SK-MEL-5 (cell line): ENCODE measurements at regions not wholly inside any gene's neighbourhood (a gene's known extent, or its start where the extent isn't known, plus 50 kb on each side); places are given as distances from the start of the nearest gene placed in this dataset.
"Not testable (repeated sequence)": the region's sequence is repeated elsewhere in the genome, so short reads cannot be mapped to it uniquely, and the experiment has no call there.

Experiments used
- DNase-seq: peaks from one replicate; pipeline ENCODE4 v3.0.0-alpha.2; 2016; ENCODE audit warnings: low read depth, low spot score
- in situ Hi-C: cut with HindIII; loops from 2 replicates; pipeline ENCODE4 v1.10.0; 2016; ENCODE audit warnings: low sequenced_read_pairs, high pct_unique_total_duplicates, low pct_unique_long_range_greater_than_20kb

DNA sequence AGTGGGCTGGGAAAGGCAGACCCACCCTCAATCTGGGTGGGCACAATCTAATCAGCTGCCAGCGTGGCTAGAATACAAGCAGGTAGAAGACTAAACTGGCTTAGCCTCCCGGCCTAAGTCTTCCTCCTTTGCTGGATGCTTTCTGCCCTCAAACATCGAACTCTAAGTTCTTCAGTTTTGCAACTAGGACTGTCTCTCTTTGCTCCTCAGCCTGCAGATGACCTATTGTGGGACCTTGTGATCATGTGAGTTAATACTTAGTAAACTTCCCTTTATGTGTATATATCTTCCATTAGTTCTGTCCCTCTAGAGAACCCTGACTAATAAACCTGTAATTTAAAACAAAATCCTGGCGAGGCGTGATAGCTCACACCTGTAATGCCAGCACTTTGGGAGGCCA, 51.8 kb upstream of the SLC39A8 start:
- in situ Hi-C loops, DNase-seq: not testable (repeated sequence)

- no peak for DNase-seq
- in situ Hi-C loops, result no loop called here
Measured at GRCh38 chr4:102399021-102399420, 53.7 kb upstream of the SLC39A8 start.

DNA sequence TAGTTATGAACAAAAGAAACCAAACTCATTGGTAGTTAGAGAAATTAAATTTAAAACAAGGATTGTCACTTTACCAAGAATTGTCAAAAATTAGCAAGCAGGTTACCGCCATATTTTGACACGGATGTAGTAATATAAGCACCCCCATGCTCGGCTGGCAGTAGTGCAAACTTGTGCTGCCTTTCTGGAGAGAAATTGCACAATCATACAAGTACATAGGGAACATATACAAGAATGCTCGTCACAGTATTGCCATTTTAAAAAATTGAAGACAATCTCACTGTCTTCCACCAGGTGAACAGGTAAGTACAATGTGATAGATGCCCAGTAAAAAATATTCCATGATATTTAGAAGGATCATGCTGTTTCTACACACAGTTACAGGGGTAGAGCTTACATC, 55.6 kb upstream of the SLC39A8 start:
- DNase-seq, result no peak
- in situ Hi-C loops, result no loop called here

DNA sequence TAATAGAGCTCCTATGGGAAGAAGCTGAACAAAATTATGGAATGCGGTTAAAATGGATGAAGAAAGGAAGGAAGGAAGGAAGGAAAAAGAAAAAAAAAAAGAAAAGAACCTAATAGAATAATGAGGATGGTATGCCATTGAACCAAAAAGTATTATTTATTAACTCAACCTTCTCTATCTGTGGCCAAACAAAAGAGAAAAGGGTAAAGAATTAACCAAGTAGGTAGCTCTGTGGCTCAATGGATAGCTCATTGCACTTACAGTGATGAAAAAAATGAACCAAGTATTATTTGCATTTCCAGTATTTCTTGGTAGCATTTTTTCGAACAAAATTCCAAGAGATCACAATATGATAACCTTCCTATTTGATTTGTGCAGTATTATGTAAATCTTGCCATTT, 56.9 kb upstream of the SLC39A8 start:
- in situ Hi-C loops, result no loop called here

GRCh38 chr4:102403116-102403515, 57.8 kb upstream of the SLC39A8 start:
- in situ Hi-C loops, result no loop called here
- no peak for DNase-seq

More for the DNA sequence above, 56.9 kb upstream of the SLC39A8 start:
- no peak for DNase-seq

DNA sequence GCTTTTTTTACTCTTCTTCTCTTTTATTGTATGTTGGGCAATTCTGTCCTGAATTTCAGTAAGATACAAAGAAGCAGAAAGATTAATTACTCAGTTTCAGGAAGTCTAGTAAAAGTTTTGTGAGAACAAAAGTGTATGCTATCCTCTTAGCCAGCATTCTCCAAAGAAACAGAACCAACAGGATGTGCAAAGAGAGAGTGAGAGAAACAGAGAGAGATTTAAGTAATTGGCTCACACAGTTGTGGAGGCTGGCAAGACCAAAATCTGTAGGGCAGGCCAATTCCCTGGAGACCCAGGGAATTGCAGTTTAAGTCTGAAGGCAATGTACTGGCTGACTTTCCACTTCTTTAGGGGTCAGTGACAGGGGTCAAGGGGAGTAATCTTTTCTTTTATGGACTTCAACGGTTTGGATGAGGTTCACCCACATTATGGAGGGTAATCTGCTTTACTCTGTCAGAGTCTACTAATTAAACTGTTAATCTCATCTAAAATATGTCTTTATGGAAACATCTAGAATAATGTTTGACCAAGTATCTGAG, 59.2 kb upstream of the SLC39A8 start:
- no peak for DNase-seq
- in situ Hi-C loops, result no loop called here

DNA sequence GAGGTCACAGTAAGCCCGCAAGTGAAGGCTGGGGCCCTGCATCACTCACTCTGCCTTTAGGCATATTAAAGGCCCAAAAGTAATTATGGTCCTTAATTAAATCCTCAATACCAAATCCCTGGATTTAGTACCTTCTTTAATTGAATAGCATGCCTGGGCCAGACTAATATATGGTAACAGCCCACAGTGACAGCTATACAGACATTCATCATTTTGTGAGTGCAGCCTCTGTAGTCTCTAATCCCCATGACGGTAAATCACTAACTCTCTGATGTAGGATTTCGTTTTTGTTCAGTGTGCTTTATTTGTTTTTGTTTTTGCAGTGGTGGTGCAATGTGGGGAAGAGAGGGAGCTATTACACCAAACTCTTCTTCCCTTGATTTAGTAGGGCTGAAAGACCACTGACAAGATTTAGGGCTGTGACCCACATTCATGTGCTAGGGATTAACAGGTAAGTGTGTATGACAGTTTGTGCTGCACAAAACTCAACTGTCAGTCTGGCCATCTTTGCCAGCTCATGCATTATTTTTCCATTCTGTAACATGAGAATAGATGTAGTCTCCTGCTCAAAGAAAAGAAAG, 60.6 kb upstream of the SLC39A8 start:
- no peak for DNase-seq
- in situ Hi-C loops, result no loop called here

DNA sequence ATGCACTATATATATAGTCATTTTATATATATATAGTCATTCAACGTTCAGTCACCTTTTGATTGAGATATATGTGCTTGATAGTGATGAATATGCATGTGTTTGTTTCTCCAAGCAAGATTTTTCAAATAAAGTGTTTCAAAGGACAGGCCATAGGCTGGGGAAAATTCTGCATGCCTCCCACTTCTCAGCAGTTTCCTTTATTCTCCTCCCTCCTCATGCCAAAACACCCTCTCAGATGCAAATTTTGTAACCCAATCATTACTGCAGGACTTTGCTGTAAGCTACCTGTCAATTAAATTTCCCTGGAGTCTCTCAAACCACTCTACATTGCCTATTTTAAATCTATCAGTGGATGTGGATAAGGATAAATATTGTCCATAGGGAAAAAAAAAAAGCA, 65.6 kb upstream of the SLC39A8 start:
- in situ Hi-C loops, DNase-seq: not testable (repeated sequence)

GRCh38 chr4:102411408-102411807, 66.1 kb upstream of the SLC39A8 start:
- DNase-seq, result no peak
- in situ Hi-C loops, result no loop called here

DNA sequence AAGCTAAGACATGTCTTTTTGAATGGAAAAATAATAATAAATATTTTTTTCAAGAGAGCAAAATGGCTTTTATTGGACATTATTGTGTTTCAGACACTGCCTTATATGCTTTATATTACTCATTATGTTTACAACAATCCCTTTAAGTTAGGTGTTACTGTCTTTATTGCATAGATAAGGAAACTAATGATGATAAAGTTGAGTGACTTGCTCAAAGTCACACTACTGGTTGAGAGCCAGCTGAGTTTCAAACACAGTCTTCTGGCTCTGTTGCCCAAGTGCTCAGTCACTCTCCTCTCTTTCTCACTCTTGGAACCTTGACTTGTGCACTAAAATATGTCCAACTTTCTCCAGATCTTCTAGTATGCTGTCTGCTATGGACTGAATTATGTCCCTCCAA, 71.5 kb upstream of the SLC39A8 start:
- DNase-seq, result no peak
- in situ Hi-C loops, result no loop called here

GRCh38 chr4:102420563-102421398, 75.5 kb upstream of the SLC39A8 start:
- in situ Hi-C loops, result no loop called here
- DNase-seq, result peak; percentile 49

DNA sequence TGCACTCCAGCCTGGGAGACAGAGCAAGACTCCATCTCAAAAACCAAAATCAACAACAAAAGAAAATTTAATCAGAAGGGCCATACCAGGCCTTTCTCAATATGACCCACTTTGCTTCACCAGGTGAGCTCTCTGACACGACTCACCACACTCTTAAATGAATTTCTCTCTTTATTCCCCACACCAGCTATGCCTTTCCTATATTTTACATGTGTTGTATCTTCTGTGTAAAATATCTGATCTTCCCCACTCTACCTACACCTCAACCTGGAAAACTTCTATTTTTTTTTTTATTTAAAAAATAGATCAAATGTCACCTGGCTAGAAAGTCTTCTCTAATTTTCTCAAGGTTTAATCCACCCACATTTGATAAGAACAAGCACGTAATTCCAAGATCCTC, 77.6 kb upstream of the SLC39A8 start:
- DNase-seq, result no peak
- in situ Hi-C loops, result no loop called here

DNA sequence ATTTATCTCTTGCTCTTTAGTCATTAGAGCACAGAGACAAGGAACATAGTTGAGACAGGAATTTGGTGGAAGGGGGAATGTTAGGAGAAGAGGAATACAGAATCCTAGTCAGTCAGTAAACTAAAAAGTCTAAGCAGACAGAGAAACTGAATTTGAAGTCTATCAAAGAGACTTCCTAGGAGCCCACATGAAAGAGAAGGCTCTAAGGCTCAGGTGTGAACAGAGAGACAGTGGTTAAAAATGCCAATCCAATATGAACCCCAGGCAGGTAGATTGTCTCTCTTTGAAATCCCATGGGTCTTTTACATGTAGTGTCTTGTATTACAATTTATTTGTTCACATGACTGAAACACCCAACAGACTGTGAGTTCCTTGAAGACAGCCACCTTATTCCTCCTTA, 77.8 kb upstream of the NFKB1 start:
- DNase-seq, result no peak
- in situ Hi-C loops, result no loop called here

DNA sequence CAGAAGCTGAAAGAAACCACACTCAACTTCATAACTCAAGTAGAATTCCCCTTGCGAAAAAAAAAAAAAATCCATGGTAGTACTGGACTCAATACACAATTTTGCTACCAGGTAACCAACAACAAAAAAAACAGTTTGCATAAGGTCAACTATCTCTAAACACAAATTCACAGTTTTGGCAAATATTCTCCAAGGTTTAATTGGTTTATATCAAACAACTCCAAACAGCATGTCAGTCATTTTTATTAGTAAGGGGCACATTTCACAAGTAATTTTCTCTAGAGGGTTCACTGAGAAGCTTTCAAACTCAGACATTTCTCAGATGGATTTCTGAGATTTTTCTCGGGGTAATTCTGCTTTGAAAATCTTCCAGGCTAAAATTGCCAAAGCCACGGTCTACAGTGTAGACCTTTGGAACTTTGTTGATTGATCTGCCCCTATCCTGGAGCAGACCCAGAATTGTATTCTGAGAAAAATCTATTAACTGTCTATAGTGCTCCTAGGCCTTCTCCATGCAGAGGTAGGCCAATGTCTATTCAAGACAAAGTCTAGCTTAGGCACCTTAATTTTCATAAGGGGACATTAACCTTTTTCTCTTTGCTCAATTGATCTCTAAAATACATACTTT, 73.7 kb upstream of the NFKB1 start:
- in situ Hi-C loops, result no loop called here
- DNase-seq, result no peak

- in situ Hi-C loops, result no loop called here
- no peak for DNase-seq
Measured at GRCh38 chr4:102428122-102428521, 73.0 kb upstream of the NFKB1 start.

DNA sequence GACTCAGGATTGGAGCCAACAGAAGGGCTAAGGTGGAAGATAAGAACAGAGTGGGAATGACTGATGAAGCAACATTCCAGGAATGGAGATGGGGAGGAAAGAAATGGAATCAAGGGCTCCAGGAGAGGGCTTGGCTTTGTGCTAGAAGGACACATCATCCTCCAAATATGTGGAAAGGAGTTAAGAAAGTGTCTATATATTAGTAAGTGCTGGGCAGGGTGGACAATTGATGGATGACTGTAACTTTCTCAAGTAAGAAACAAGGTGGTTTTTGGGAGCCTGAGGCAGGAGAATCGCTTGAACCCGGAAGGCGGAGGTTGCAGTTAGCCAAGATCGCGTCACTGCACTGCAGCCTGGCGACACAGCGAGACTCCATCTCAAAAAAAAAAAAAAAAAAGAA, 71.6 kb upstream of the NFKB1 start:
- DNase-seq, result no peak
- in situ Hi-C loops, result no loop called here

DNA sequence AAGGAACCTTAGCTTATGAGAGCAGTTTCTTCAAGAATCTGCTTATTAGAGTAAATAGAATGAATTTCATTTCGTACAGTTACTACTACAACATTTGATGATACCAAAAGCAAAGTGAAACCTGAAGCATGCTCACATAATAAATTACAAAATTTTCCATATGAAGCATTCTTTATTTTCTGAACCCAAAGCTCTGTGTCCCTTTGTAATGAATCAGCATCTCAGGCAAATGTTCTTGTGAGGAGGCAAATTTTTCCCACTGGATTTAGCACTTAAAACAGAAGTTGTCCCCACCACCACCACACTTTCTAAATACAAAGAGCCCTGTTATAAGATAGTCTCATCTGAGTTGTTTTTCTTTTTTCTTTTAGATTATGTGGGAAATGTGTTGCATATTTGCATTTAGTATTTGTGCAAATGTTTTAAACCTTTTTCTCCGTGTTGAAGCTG, 70.7 kb upstream of the NFKB1 start:
- no peak for DNase-seq
- in situ Hi-C loops, result no loop called here

DNA sequence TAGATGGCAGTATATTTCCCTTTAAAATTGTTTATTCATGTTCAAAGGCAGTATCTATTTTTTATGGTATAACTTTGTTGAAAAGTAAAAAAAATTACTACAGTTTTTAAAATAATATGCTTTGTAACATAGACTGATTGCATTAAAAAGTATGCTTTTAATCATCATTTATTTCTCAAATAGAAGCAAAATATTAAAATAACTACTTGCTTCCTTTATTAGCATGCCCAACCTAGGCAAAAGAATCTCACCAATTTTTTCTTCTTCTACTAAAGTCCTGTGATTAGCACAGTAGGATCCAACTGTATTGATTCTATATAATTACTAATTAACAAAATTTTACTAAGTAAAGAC, 69.6 kb upstream of the NFKB1 start:
- DNase-seq, result no peak
- in situ Hi-C loops, result no loop called here

DNA sequence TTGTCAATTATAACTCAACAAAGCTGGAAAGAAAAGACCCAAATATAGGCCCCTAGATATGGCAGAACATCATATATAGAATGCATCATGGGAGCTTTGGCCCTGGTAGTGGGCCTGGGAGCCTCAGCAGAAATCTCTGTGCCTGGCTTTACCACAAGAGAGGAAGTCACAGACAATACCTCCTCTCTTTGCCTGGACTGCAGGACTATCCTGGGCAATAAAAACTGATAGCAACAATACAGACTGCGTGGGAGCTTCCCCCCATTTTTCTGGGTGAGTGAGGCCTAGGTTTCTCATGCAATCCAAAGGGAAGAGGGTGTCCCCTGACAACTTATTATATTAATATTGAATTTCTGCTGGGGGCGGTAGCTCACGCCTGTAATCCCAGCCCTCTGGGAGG, 64.0 kb upstream of the NFKB1 start:
- no peak for DNase-seq
- in situ Hi-C loops, result no loop called here
